ENCODE measurements at regions not wholly inside any gene's neighbourhood (a gene's known extent, or its start where the extent isn't known, plus 50 kb on each side); places are given as distances from the start of the nearest gene placed in this dataset.
"Not testable (repeated sequence)": the region's sequence is repeated elsewhere in the genome, so short reads cannot be mapped to it uniquely, and the experiment has no call there.

DNA sequence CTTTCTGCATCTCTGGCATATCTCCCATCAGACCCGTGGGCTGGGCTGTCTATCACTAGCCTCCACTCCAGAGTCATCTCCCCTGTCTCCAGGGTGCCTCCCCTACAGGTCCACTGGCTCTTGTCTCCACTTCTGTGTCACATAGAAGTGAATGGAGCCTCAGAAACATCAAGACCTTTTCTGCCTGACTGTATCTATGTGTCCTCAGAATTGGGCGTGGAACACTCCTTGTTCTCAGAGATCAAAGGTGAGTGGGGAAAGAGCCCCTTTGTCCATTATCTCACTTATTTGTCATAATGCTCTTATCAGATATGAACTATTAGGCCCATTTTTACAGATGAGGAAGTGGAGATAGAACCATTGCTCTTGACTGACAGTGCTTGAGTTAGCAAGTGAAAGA, 211.0 kb downstream of the CYRIA start:
- DNase-seq: no peak

- DNase-seq: no peak
Observed at GRCh38 chr2:16452123-16452522, 213.5 kb downstream of the CYRIA start.

GRCh38 chr2:16446706-16447105, 218.9 kb downstream of the CYRIA start:
- no peak for DNase-seq

DNA sequence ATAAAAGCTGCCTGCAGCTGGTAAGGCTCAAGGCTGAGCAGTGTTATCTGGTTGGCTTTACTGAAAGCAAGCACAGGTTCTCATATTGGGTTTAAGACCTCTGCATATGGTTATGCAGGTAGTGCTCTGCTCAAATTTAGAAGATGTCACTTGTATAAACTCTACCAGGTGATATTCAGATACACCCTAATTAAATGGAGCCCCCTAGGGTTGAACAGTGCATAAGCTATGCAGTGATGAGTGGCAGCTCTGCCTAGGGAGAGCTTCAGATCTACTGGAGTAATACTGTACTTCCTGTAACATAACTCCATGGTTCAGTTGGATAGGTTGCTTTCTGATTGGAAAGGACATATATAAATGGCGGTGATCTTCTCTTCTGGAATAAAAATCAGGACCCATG, 222.7 kb downstream of the CYRIA start:
- DNase-seq: no peak

DNA sequence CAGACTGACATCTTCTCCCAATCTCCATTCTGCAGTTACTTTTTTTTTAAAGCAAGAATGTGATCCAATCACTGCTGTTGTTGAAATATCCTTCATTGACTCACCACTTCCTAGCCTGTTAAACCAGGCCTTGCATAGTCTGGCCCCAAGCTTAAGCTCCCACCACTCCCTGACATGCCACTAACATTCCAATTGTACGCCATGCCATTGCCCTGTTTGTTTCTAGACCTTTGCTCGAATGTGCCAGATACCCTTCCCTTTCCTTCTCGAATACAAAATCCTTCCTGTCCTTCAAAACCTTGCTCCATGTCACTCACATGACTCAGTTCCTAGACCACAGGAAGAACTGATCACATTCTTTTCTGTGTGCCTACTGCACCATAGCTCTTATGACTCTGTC, 224.2 kb downstream of the CYRIA start:
- no peak for DNase-seq

- no peak for DNase-seq
Observed at GRCh38 chr2:16440898-16441297, 224.7 kb downstream of the CYRIA start.

- DNase-seq: no peak
Observed at GRCh38 chr2:16438613-16439321, 226.9 kb downstream of the CYRIA start.

GRCh38 chr2:16437189-16437588, 228.4 kb downstream of the CYRIA start:
- no peak for DNase-seq

GRCh38 chr2:16434393-16434792, 231.2 kb downstream of the CYRIA start:
- DNase-seq: no peak

DNA sequence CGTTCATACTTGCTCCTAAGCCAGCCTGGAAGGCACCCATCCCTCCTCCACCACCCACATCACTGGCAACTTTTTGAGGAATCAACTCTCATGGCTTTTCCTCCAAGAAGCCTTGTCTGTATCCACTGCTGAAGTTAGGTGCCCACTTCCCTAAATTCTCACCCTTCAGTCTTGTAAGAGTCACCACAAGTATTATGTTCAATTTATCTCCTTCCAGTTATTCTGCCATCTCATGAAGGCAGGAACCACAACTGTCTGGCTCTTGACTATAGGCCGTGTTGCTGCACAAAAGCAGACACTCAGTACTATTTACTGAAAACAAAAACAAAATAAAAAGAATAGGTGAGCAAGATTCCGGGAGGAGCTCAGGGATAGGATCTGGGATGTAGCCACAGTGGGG, 234.8 kb downstream of the CYRIA start:
- DNase-seq: no peak

DNA sequence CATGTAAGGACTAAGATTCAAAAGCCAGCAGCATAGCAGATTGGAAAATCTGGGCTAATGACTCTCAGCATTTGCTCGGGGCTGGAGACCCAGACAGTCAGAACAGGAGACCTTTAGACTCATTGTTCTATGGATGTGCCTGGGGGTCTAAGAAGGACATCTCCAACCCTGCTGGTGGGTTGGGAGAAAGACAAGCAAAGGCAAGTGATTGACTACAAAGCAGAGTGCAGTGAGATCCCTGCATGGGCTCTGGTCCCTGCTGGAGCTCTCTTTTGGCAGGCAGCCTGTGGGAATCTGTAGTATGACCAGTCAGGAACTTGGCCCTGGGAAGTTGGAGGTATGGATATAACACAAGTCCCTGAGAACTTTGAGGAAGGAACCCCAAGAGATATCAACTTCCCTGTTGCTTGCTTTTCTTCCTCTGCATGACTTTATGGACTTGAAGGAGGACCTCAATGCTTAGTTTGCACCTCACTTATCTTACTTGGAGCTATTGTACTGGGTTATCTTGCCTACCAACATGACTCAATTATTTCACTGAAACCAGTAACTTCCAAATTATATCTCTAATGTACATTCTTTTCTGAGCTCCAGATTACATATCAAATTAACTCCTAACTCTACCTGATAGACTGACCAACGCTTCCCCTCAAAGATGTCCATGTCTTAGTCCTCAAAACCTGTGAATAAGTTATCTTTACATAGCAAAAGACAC, 236.0 kb downstream of the CYRIA start:
- no peak for DNase-seq

DNA sequence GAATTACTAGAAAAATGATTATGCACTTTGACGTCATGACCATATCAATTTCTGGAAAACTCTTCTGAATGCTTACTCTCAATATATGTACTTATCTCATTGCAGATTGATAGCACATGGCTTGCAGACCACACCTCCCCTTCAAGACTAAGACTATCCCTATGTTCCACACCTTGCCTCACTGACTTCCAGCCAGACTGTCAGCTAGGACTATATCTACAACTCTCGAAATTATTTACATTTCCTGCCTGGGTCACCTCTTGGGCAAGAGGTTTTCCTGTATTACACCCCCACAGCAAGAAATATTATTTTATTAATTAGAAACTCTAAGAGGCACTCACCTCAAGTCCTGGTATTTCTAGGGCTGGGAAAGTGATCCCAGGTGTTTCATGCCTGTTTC, 236.6 kb downstream of the CYRIA start:
- DNase-seq: no peak

DNA sequence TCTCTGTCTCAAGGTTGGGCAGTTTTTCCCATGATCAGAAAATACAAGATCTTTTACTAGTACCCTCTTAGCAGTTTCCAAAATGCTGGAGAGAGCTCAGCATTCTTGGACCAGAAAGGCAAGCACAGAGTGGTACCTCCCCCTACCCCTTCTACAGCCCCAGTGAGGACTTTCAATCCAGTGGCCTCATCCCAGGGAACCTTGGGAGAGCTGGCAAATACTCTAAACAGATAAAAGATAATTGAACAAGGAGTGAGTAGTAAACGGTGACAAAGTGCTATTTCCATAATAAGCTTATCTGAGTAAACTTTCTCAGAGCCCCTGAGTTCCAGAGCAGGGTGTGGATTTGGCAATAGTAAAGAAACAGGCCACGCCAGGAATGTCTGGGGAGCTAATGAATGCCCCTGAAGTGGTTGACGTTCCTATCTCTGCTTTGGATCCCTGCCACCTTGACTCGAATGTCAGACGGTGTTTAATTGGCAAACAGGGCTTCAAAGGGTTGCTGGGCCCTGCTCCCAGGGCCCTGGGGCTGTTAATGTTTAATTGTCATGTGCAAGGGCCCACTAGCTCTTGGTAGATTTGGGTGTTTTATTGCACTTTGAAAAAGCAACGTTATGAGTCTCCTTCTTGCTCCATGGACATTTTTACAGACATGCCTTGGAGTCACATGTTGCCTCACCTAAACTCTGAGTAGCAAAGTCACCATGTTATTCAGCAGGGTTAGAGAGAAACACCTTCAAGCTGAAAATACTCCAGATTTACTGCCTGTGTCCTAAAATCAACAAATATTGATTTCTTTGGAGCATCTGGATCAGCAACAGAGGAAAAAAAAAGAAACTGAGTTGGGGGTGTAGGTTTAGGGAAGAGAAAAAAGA, 239.9 kb downstream of the CYRIA start:
- DNase-seq: no peak

- DNase-seq: no peak
Observed at GRCh38 chr2:16420421-16420820, 245.2 kb downstream of the CYRIA start.

- DNase-seq: no peak
Observed at GRCh38 chr2:16417726-16418125, 247.9 kb downstream of the CYRIA start.

DNA sequence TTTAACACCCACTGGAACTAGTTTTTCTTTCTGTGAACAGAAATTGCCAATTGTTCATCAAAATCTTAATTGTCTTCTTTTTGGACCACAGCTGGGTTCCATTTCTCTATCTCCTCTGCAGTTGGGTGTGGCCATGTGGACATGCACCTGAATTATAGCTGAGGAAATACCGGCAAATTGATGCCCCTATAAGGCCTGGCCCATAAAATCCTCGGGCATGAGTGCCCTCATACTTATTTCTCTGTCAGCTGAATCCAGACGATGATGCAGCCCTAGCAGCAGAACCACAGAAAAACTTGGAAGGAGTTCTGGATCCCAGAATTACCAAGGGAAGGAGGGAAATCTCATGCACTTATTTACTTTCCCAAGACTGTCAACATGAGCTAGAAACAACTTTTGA, 249.0 kb downstream of the CYRIA start:
- no peak for DNase-seq

DNA sequence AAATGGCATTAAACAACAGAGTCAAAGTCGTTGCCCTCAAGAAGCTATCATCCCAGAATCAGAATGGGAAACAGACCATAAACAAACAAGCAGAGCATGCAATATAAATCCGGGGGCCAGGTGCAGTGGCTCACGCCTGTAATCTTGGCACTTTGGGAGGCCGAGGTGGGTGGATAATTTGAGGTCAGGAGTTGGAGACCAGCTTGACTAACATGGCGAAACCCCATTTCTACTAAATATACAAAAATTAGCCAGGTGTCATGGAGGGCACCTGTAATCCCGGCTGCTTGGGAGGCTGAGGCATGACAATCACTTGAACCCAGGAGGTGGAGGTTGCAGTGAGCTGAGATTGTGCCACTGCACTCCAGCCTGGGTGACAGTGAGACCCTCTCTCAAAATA, 249.8 kb downstream of the CYRIA start:
- not testable (repeated sequence) for DNase-seq

GRCh38 chr2:16413947-16414346, 251.7 kb downstream of the CYRIA start:
- DNase-seq: no peak

- no peak for DNase-seq
Observed at GRCh38 chr2:16413285-16413684, 252.3 kb downstream of the CYRIA start.

GRCh38 chr2:16412321-16413030, 253.2 kb downstream of the CYRIA start:
- DNase-seq: no peak

GRCh38 chr2:16411788-16412187, 253.8 kb downstream of the CYRIA start:
- DNase-seq: no peak

- no peak for DNase-seq
Observed at GRCh38 chr2:16409849-16410248, 255.8 kb downstream of the CYRIA start.

GRCh38 chr2:16409006-16409390, 256.6 kb downstream of the CYRIA start:
- DNase-seq: no peak
